ENCODE measurements at regions not wholly inside any gene's neighbourhood (a gene's known extent, or its start where the extent isn't known, plus 50 kb on each side); places are given as distances from the start of the nearest gene placed in this dataset.

- peaks cover 2% of the 10 kb centered on the region for H3K36me3 Mint-ChIP-seq (ENCODE audit: insufficient read depth)
- no peak for DNase-seq (ENCODE audit: low spot score in 2 of 2)
- no peak for ATAC-seq (replicated peaks; ENCODE audit: extremely low read depth, poor library complexity, severe bottlenecking)
- H3K27me3 Mint-ChIP-seq: no peaks in the 10 kb centered on the region
- no peak overlapping the region for H3K27ac Mint-ChIP-seq (ENCODE audit: low read depth)
- no peaks in the 10 kb centered on the region for H3K9me3 Mint-ChIP-seq
- no peak overlapping the region for H3K4me3 Mint-ChIP-seq
- peaks cover 62% of the 10 kb centered on the region for H3K4me1 Mint-ChIP-seq
Measured at GRCh38 chr11:128198216-128198772, 389.1 kb downstream of the ETS1 start.

- H3K4me3 Mint-ChIP-seq: no peak overlapping the region
- peaks cover 59% of the 10 kb centered on the region for H3K4me1 Mint-ChIP-seq
- H3K27me3 Mint-ChIP-seq: no peaks in the 10 kb centered on the region
Measured at GRCh38 chr11:128196235-128196634, 391.1 kb downstream of the ETS1 start.

GRCh38 chr11:128195756-128196155 is 391.6 kb downstream of the ETS1 start:
- no peak for ATAC-seq (replicated peaks; ENCODE audit: extremely low read depth, poor library complexity, severe bottlenecking)

More at GRCh38 chr11:128196235-128196634, 391.1 kb downstream of the ETS1 start:
- no peak overlapping the region for H3K27ac Mint-ChIP-seq (ENCODE audit: low read depth)
- no peak for DNase-seq (ENCODE audit: low spot score in 2 of 2)
- no peak for ATAC-seq (replicated peaks; ENCODE audit: extremely low read depth, poor library complexity, severe bottlenecking)
- no peaks in the 10 kb centered on the region for H3K9me3 Mint-ChIP-seq
- H3K36me3 Mint-ChIP-seq (ENCODE audit: insufficient read depth): peaks cover 2% of the 10 kb centered on the region

GRCh38 chr11:128195057-128195751 is 392.2 kb downstream of the ETS1 start:
- Mint-ChIP-seq H3K27me3 (no peaks in the 10 kb centered on the region), H3K27ac (ENCODE audit: low read depth) (peak overlapping the region; percentile 60), H3K4me3 (peak overlapping the region; percentile 4)

More at GRCh38 chr11:128195756-128196155, 391.6 kb downstream of the ETS1 start:
- Mint-ChIP-seq H3K4me3 (no peak overlapping the region), H3K36me3 (ENCODE audit: insufficient read depth) (peaks cover 2% of the 10 kb centered on the region), H3K4me1 (peaks cover 59% of the 10 kb centered on the region), H3K27me3 (no peaks in the 10 kb centered on the region), H3K9me3 (no peaks in the 10 kb centered on the region), H3K27ac (ENCODE audit: low read depth) (no peak overlapping the region)
- no peak for DNase-seq (ENCODE audit: low spot score in 2 of 2)

GRCh38 chr11:128194216-128194615 is 393.1 kb downstream of the ETS1 start:
- no peak for ATAC-seq (replicated peaks; ENCODE audit: extremely low read depth, poor library complexity, severe bottlenecking)
- no peaks in the 10 kb centered on the region for H3K27me3 Mint-ChIP-seq
- H3K36me3 Mint-ChIP-seq (ENCODE audit: insufficient read depth): peaks cover 5% of the 10 kb centered on the region
- DNase-seq (ENCODE audit: low spot score in 2 of 2): no peak
- H3K27ac Mint-ChIP-seq (ENCODE audit: low read depth): peak overlapping the region; percentile 82
- peaks cover 58% of the 10 kb centered on the region for H3K4me1 Mint-ChIP-seq
- peak overlapping the region; percentile 4 for H3K4me3 Mint-ChIP-seq
- no peaks in the 10 kb centered on the region for H3K9me3 Mint-ChIP-seq

More at GRCh38 chr11:128195057-128195751, 392.2 kb downstream of the ETS1 start:
- DNase-seq (ENCODE audit: low spot score in 2 of 2) (peak in 1 of 2 donors; percentile 24), ATAC-seq (replicated peaks; ENCODE audit: extremely low read depth, poor library complexity, severe bottlenecking) (peak; percentile 63)
- peaks cover 5% of the 10 kb centered on the region for H3K36me3 Mint-ChIP-seq (ENCODE audit: insufficient read depth)
- peaks cover 59% of the 10 kb centered on the region for H3K4me1 Mint-ChIP-seq
- no peaks in the 10 kb centered on the region for H3K9me3 Mint-ChIP-seq

GRCh38 chr11:128193615-128194014 is 393.7 kb downstream of the ETS1 start:
- H3K36me3 Mint-ChIP-seq (ENCODE audit: insufficient read depth): peaks cover 5% of the 10 kb centered on the region
- H3K9me3 Mint-ChIP-seq: no peaks in the 10 kb centered on the region
- ATAC-seq (replicated peaks; ENCODE audit: extremely low read depth, poor library complexity, severe bottlenecking) (no peak), DNase-seq (ENCODE audit: low spot score in 2 of 2) (no peak)
- peak overlapping the region; percentile 82 for H3K27ac Mint-ChIP-seq (ENCODE audit: low read depth)
- H3K4me3 Mint-ChIP-seq: no peak overlapping the region
- H3K27me3 Mint-ChIP-seq: no peaks in the 10 kb centered on the region
- H3K4me1 Mint-ChIP-seq: peaks cover 59% of the 10 kb centered on the region

- H3K36me3 Mint-ChIP-seq (ENCODE audit: insufficient read depth): peaks cover 6% of the 10 kb centered on the region
Measured at GRCh38 chr11:128190312-128190711, 397.0 kb downstream of the ETS1 start.

GRCh38 chr11:128189823-128190222 is 397.5 kb downstream of the ETS1 start:
- no peak for DNase-seq (ENCODE audit: low spot score in 2 of 2)
- Mint-ChIP-seq H3K4me3 (peak overlapping the region; percentile 53), H3K36me3 (ENCODE audit: insufficient read depth) (peaks cover 6% of the 10 kb centered on the region), H3K27ac (ENCODE audit: low read depth) (peak overlapping the region; percentile 84), H3K4me1 (peaks cover 55% of the 10 kb centered on the region), H3K9me3 (peaks cover 14% of the 10 kb centered on the region), H3K27me3 (no peaks in the 10 kb centered on the region)
- peak; percentile 33 for ATAC-seq (replicated peaks; ENCODE audit: extremely low read depth, poor library complexity, severe bottlenecking)

More at GRCh38 chr11:128190312-128190711, 397.0 kb downstream of the ETS1 start:
- Mint-ChIP-seq H3K4me1 (peaks cover 60% of the 10 kb centered on the region), H3K27me3 (no peaks in the 10 kb centered on the region), H3K9me3 (peaks cover 9% of the 10 kb centered on the region), H3K27ac (ENCODE audit: low read depth) (peak overlapping the region; percentile 84), H3K4me3 (peak overlapping the region; percentile 53)
- ATAC-seq (replicated peaks; ENCODE audit: extremely low read depth, poor library complexity, severe bottlenecking): peak; percentile 90
- peak in 1 of 2 donors; percentile 50 for DNase-seq (ENCODE audit: low spot score in 2 of 2)

GRCh38 chr11:128188346-128189004 is 398.9 kb downstream of the ETS1 start:
- peaks cover 6% of the 10 kb centered on the region for H3K36me3 Mint-ChIP-seq (ENCODE audit: insufficient read depth)
- peak overlapping the region; percentile 56 for H3K27ac Mint-ChIP-seq (ENCODE audit: low read depth)
- ATAC-seq (replicated peaks; ENCODE audit: extremely low read depth, poor library complexity, severe bottlenecking) (no peak), DNase-seq (ENCODE audit: low spot score in 2 of 2) (no peak)
- peaks cover 42% of the 10 kb centered on the region for H3K4me1 Mint-ChIP-seq
- no peak overlapping the region for H3K4me3 Mint-ChIP-seq
- H3K27me3 Mint-ChIP-seq: no peaks in the 10 kb centered on the region
- peaks cover 14% of the 10 kb centered on the region for H3K9me3 Mint-ChIP-seq

- H3K27me3 Mint-ChIP-seq: no peaks in the 10 kb centered on the region
- H3K27ac Mint-ChIP-seq (ENCODE audit: low read depth): peak overlapping the region; percentile 56
- DNase-seq (ENCODE audit: low spot score in 2 of 2) (no peak), ATAC-seq (replicated peaks; ENCODE audit: extremely low read depth, poor library complexity, severe bottlenecking) (no peak)
- peaks cover 14% of the 10 kb centered on the region for H3K9me3 Mint-ChIP-seq
- H3K4me3 Mint-ChIP-seq: no peak overlapping the region
- H3K4me1 Mint-ChIP-seq: peaks cover 36% of the 10 kb centered on the region
- peaks cover 6% of the 10 kb centered on the region for H3K36me3 Mint-ChIP-seq (ENCODE audit: insufficient read depth)
Measured at GRCh38 chr11:128187835-128188234, 399.5 kb downstream of the ETS1 start.

GRCh38 chr11:128187377-128187776 is 400.0 kb downstream of the ETS1 start:
- peaks cover 34% of the 10 kb centered on the region for H3K4me1 Mint-ChIP-seq
- no peak for ATAC-seq (replicated peaks; ENCODE audit: extremely low read depth, poor library complexity, severe bottlenecking)
- H3K4me3 Mint-ChIP-seq: no peak overlapping the region
- peaks cover 6% of the 10 kb centered on the region for H3K36me3 Mint-ChIP-seq (ENCODE audit: insufficient read depth)
- no peaks in the 10 kb centered on the region for H3K27me3 Mint-ChIP-seq
- H3K27ac Mint-ChIP-seq (ENCODE audit: low read depth): peak overlapping the region; percentile 56
- DNase-seq (ENCODE audit: low spot score in 2 of 2): no peak
- peaks cover 14% of the 10 kb centered on the region for H3K9me3 Mint-ChIP-seq

GRCh38 chr11:128184981-128185380 is 402.4 kb downstream of the ETS1 start:
- Mint-ChIP-seq H3K36me3 (ENCODE audit: insufficient read depth) (peaks cover 4% of the 10 kb centered on the region), H3K4me1 (peaks cover 27% of the 10 kb centered on the region), H3K27ac (ENCODE audit: low read depth) (no peak overlapping the region), H3K9me3 (peaks cover 14% of the 10 kb centered on the region), H3K27me3 (no peaks in the 10 kb centered on the region), H3K4me3 (no peak overlapping the region)
- ATAC-seq (replicated peaks; ENCODE audit: extremely low read depth, poor library complexity, severe bottlenecking): no peak
- DNase-seq (ENCODE audit: low spot score in 2 of 2): no peak
